Gastroesophageal sphincter (tissue), 4 donors: ENCODE measurements at regions not wholly inside any gene's neighbourhood (a gene's known extent, or its start where the extent isn't known, plus 50 kb on each side); places are given as distances from the start of the nearest gene placed in this dataset.

Experiments used
- ATAC-seq: fragments of 150-250 bp; one replicate; pipeline ENCODE4 v1.9.1; 2016; ENCODE audit warnings: mild to moderate bottlenecking, moderate library complexity
- H3K27ac ChIP-seq, 4 donors: fragments of 200-600 bp; sonication (generic) in 3 of 4; 1 replicate in 3 of 4; 2 replicates in 1 of 4; pipeline ENCODE4 v1.5.1; 2016 to 2019
- H3K27me3 ChIP-seq: fragments of 200-600 bp; sonication (generic); one replicate; pipeline ENCODE4 v1.5.1; 2019
- H3K36me3 ChIP-seq, 2 donors: fragments of 200-600 bp; sonication (generic); one replicate each; pipeline ENCODE4 v1.5.1; 2019; ENCODE audit warnings: control low read depth in 1 of 2
- H3K4me1 ChIP-seq, 3 donors: fragments of 200-600 bp; sonication (generic); 1 replicate in 2 of 3; 2 replicates in 1 of 3; pipeline ENCODE4 v1.5.1; 2016 to 2019; ENCODE audit warnings: control low read depth in 2 of 3
- H3K4me3 ChIP-seq, 2 donors: fragments of 200-600 bp; sonication (generic); one replicate each; pipeline ENCODE4 v1.5.1; 2019; ENCODE audit warnings: mild to moderate bottlenecking in 1 of 2, moderate library complexity in 1 of 2
- H3K9me3 ChIP-seq, 3 donors: fragments of 200-600 bp; sonication (generic); one replicate each; pipeline ENCODE4 v1.5.1; 2017 to 2019; ENCODE audit warnings: control low read depth in 2 of 3
- CTCF ChIP-seq, 4 experiments: fragments of 200-600 bp in 2 of 4; fragments of 450-650 bp in 2 of 4; sonication (generic) in 1 of 4; IDR thresholded peaks; one replicate each; pipeline ENCODE4 v1.5.1; 2017 to 2019; ENCODE audit warnings: antibody characterized with exemption in 4 of 4, mild to moderate bottlenecking in 2 of 4, moderate library complexity in 2 of 4
- EP300 ChIP-seq: sonication (generic); formaldehyde crosslinking; IDR thresholded peaks from one replicate; pipeline ENCODE4 v1.6.1; 2017; ENCODE audit warnings: antibody characterized with exemption, mild to moderate bottlenecking
- POLR2A ChIP-seq, 2 donors: fragments of 450-650 bp; IDR thresholded peaks; one replicate each; pipeline ENCODE4 v1.6.1; 2017; ENCODE audit warnings: antibody characterized with exemption in 2 of 2, mild to moderate bottlenecking in 2 of 2, moderate library complexity in 1 of 2
- POLR2AphosphoS5 ChIP-seq: sonication (generic); formaldehyde crosslinking; IDR thresholded peaks from one replicate; pipeline ENCODE4 v1.6.1; 2017; ENCODE audit warnings: antibody characterized with exemption
- WGBS, 2 donors: methylation state at CpG; one replicate each; pipeline ENCODE4 v1.1.5; 2018; ENCODE audit warnings: low coverage in 1 of 2; 5-methylcytosine and 5-hydroxymethylcytosine counted together

GRCh38 chr6:71190809-71191208, 97.8 kb upstream of the OGFRL1 start:
- Histone ChIP-seq H3K4me3 (no peak overlapping the region), H3K9me3 (no peaks in the 10 kb centered on the region), H3K27me3 (no peaks in the 10 kb centered on the region), H3K4me1 (no peaks in the 10 kb centered on the region), H3K36me3 (no peaks in the 10 kb centered on the region), H3K27ac (no peak overlapping the region)
- WGBS, 2 donors, result 6 to 14% methylated on average over 3 of the region's 3 CpGs
- TF ChIP-seq CTCF (IDR thresholded peaks at IDR 0.05), result peak in 2 of 4 experiments; percentile 12 to 36
- TF ChIP-seq POLR2A (IDR thresholded peaks at IDR 0.05), result no peak
- no peak for TF ChIP-seq EP300
- TF ChIP-seq POLR2AphosphoS5, result no peak
- ATAC-seq, result no peak

- Histone ChIP-seq H3K27ac (no peak overlapping the region), H3K4me3 (no peak overlapping the region), H3K27me3 (no peaks in the 10 kb centered on the region), H3K4me1 (no peaks in the 10 kb centered on the region), H3K36me3 (no peaks in the 10 kb centered on the region), H3K9me3 (no peaks in the 10 kb centered on the region)
- WGBS, 2 donors, result 85% methylated on average over 1 of the region's 1 CpG; no CpG with 5 or more reads in 1 of the 2 donors
- no peak for TF ChIP-seq POLR2AphosphoS5
- TF ChIP-seq CTCF (IDR thresholded peaks at IDR 0.05), result no peak
- no peak for TF ChIP-seq POLR2A (IDR thresholded peaks at IDR 0.05)
- no peak for TF ChIP-seq EP300
- no peak for ATAC-seq
These were observed 93.9 kb upstream of the OGFRL1 start for GRCh38 chr6:71194724-71195123.

- Histone ChIP-seq H3K4me1 (no peaks in the 10 kb centered on the region), H3K27me3 (no peaks in the 10 kb centered on the region), H3K36me3 (no peaks in the 10 kb centered on the region), H3K4me3 (no peak overlapping the region), H3K9me3 (no peaks in the 10 kb centered on the region), H3K27ac (no peak overlapping the region)
- WGBS, 2 donors, result 87 to 88% methylated on average over 6 to 7 of the region's 7 CpGs
- ATAC-seq, result no peak
- TF ChIP-seq CTCF (IDR thresholded peaks at IDR 0.05), result no peak
- TF ChIP-seq POLR2AphosphoS5, result no peak
- TF ChIP-seq EP300, result no peak
- no peak for TF ChIP-seq POLR2A (IDR thresholded peaks at IDR 0.05)
These were observed 91.3 kb upstream of the OGFRL1 start for GRCh38 chr6:71197267-71197666.

- TF ChIP-seq POLR2A (IDR thresholded peaks at IDR 0.05) (no peak), CTCF (IDR thresholded peaks at IDR 0.05) (no peak), EP300 (no peak), POLR2AphosphoS5 (no peak)
- WGBS, 2 donors, result 86% methylated on average over 1 of the region's 1 CpG; no CpG with 5 or more reads in 1 of the 2 donors
- ATAC-seq, result no peak
- H3K27ac ChIP-seq, result no peak overlapping the region
- no peaks in the 10 kb centered on the region for H3K36me3 ChIP-seq
- H3K4me1 ChIP-seq, result no peaks in the 10 kb centered on the region
- H3K27me3 ChIP-seq, result no peaks in the 10 kb centered on the region
- no peaks in the 10 kb centered on the region for H3K9me3 ChIP-seq
- H3K4me3 ChIP-seq, result no peak overlapping the region
These were observed 90.8 kb upstream of the OGFRL1 start for GRCh38 chr6:71197780-71198179.

- Histone ChIP-seq H3K27me3 (no peaks in the 10 kb centered on the region), H3K27ac (no peak overlapping the region), H3K9me3 (no peaks in the 10 kb centered on the region), H3K4me1 (no peaks in the 10 kb centered on the region), H3K4me3 (no peak overlapping the region), H3K36me3 (no peaks in the 10 kb centered on the region)
- WGBS, 2 donors, result 80 to 90% methylated on average over 1 to 2 of the region's 2 CpGs
- TF ChIP-seq CTCF (IDR thresholded peaks at IDR 0.05), result no peak
- TF ChIP-seq EP300, result no peak
- no peak for TF ChIP-seq POLR2A (IDR thresholded peaks at IDR 0.05)
- TF ChIP-seq POLR2AphosphoS5, result no peak
- ATAC-seq, result no peak
These were observed 89.7 kb upstream of the OGFRL1 start for GRCh38 chr6:71198908-71199307.
